Lung (tissue), 11 donors: ENCODE measurements at regions not wholly inside any gene's neighbourhood (a gene's known extent, or its start where the extent isn't known, plus 50 kb on each side); places are given as distances from the start of the nearest gene placed in this dataset.

ENCODE experiments used
- ATAC-seq: fragments of 200-7000 bp; cut with Tn5 transposase; one replicate; pipeline ENCODE4 v1.9.1; 2020; ENCODE audit warnings: moderate number of reproducible peaks; ENCODE audit not compliant: insufficient read depth, low FRiP score
- DNase-seq, 3 donors: peaks; one replicate each; pipeline ENCODE4 v3.0.0-alpha.2; 2013 to 2017
- H3K27ac ChIP-seq, 2 donors: one replicate each; pipeline ENCODE4 v1.5.1; 2013; ENCODE audit warnings: mild to moderate bottlenecking in 2 of 2, moderate library complexity in 2 of 2, control low read depth in 1 of 2, inconsistent platforms in 1 of 2, low read depth in 1 of 2, low read length in 1 of 2
- H3K27me3 ChIP-seq, 3 donors: one replicate each; pipeline ENCODE4 v1.5.1; 2013; ENCODE audit warnings: low read length in 2 of 3; ENCODE audit not compliant: control insufficient read depth in 3 of 3, insufficient read depth in 3 of 3
- H3K36me3 ChIP-seq, 4 donors: one replicate each; pipeline ENCODE4 v1.5.1; 2013; ENCODE audit warnings: low read length in 4 of 4, mild to moderate bottlenecking in 1 of 4, moderate library complexity in 1 of 4; ENCODE audit not compliant: control insufficient read depth in 4 of 4, insufficient read depth in 4 of 4
- H3K4me1 ChIP-seq, 5 donors: one replicate each; pipeline ENCODE4 v1.5.1; 2013; ENCODE audit warnings: low read length in 5 of 5, mild to moderate bottlenecking in 2 of 5, moderate library complexity in 1 of 5; ENCODE audit not compliant: control insufficient read depth in 5 of 5, insufficient read depth in 5 of 5
- H3K4me3 ChIP-seq: one replicate; pipeline ENCODE4 v1.5.1; 2013; ENCODE audit warnings: mild to moderate bottlenecking, control low read depth, moderate library complexity
- H3K9ac ChIP-seq, 2 donors: one replicate each; pipeline ENCODE4 v1.5.1; 2013; ENCODE audit warnings: low read length in 2 of 2, control low read depth in 1 of 2; ENCODE audit not compliant: insufficient read depth in 1 of 2
- H3K9me3 ChIP-seq, 4 donors: one replicate each; pipeline ENCODE4 v1.5.1; 2013; ENCODE audit warnings: low read length in 3 of 4, mild to moderate bottlenecking in 1 of 4, moderate library complexity in 1 of 4; ENCODE audit not compliant: control insufficient read depth in 4 of 4, insufficient read depth in 3 of 4
- WGBS, 2 donors: extraction: QIAGEN DNeasy Blood & Tissue Kit; methylation state at CpG; one replicate each; pipeline ENCODE4 v1.1.7; 2013; 5-methylcytosine and 5-hydroxymethylcytosine counted together
- TF ChIP-seq, protein P1 (sequence below): IDR thresholded peaks from 2 replicates; pipeline ENCODE4 v1.5.1; 2012; ENCODE audit warnings: mild to moderate bottlenecking; ENCODE audit errors: control extremely low read depth, extremely low read depth
- donor health status: control.
- donor health status: control.
- donor health status: Bipolar disorder and iron deficiency.
- donor health status: healthy.
- donor health status: DM: yes; HTN: yes; CAD: no.

- ATAC-seq: no peak
- 60 to 76% methylated on average over 3 of the region's 3 CpGs for WGBS, 2 donors
- Histone ChIP-seq H3K27me3 (no peaks in the 10 kb centered on the region), H3K9ac (no peak overlapping the region), H3K27ac (no peak overlapping the region), H3K4me1 (peaks cover 0 to 5% (median 0%) of the 10 kb centered on the region in 5 donors), H3K4me3 (no peak overlapping the region), H3K36me3 (no peaks in the 10 kb centered on the region), H3K9me3 (no peaks in the 10 kb centered on the region)
- TF ChIP-seq, protein P1, sequence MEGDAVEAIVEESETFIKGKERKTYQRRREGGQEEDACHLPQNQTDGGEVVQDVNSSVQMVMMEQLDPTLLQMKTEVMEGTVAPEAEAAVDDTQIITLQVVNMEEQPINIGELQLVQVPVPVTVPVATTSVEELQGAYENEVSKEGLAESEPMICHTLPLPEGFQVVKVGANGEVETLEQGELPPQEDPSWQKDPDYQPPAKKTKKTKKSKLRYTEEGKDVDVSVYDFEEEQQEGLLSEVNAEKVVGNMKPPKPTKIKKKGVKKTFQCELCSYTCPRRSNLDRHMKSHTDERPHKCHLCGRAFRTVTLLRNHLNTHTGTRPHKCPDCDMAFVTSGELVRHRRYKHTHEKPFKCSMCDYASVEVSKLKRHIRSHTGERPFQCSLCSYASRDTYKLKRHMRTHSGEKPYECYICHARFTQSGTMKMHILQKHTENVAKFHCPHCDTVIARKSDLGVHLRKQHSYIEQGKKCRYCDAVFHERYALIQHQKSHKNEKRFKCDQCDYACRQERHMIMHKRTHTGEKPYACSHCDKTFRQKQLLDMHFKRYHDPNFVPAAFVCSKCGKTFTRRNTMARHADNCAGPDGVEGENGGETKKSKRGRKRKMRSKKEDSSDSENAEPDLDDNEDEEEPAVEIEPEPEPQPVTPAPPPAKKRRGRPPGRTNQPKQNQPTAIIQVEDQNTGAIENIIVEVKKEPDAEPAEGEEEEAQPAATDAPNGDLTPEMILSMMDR: no peak
- no peak for DNase-seq
Measured at GRCh38 chr2:41381701-41382100, 666.1 kb upstream of the PKDCC start.

GRCh38 chr2:41387519-41387918, 660.3 kb upstream of the PKDCC start:
- Histone ChIP-seq H3K27ac (no peak overlapping the region), H3K4me1 (no peaks in the 10 kb centered on the region), H3K36me3 (no peaks in the 10 kb centered on the region), H3K9ac (no peak overlapping the region), H3K4me3 (no peak overlapping the region), H3K27me3 (no peaks in the 10 kb centered on the region), H3K9me3 (peaks cover 0 to 4% (median 0%) of the 10 kb centered on the region in 4 donors)
- DNase-seq: no peak
- 85% methylated on average over 2 of the region's 2 CpGs for WGBS, 2 donors
- TF ChIP-seq, protein P1: no peak
- ATAC-seq: no peak

- Histone ChIP-seq H3K9me3 (peaks cover 0 to 3% (median 0%) of the 10 kb centered on the region in 4 donors), H3K4me3 (no peak overlapping the region), H3K9ac (no peak overlapping the region), H3K36me3 (no peaks in the 10 kb centered on the region), H3K4me1 (no peaks in the 10 kb centered on the region), H3K27ac (no peak overlapping the region), H3K27me3 (no peaks in the 10 kb centered on the region)
- TF ChIP-seq, protein P1: no peak
- 87 to 88% methylated on average over 1 of the region's 1 CpG for WGBS, 2 donors
- DNase-seq: peak in 1 of 3 donors; percentile 6
- no peak for ATAC-seq
Measured at GRCh38 chr2:41393621-41394020, 654.2 kb upstream of the PKDCC start.

- no peak for DNase-seq
- Histone ChIP-seq H3K9me3 (peaks cover 0 to 3% (median 0%) of the 10 kb centered on the region in 4 donors), H3K36me3 (no peaks in the 10 kb centered on the region), H3K27me3 (no peaks in the 10 kb centered on the region), H3K9ac (no peak overlapping the region), H3K4me3 (no peak overlapping the region), H3K27ac (no peak overlapping the region), H3K4me1 (no peaks in the 10 kb centered on the region)
- no peak for ATAC-seq
- WGBS, 2 donors: 86 to 92% methylated on average over 1 of the region's 1 CpG
- TF ChIP-seq, protein P1: no peak
Measured at GRCh38 chr2:41394541-41394940, 653.3 kb upstream of the PKDCC start.
